ENCODE measurements at regions not wholly inside any gene's neighbourhood (a gene's known extent, or its start where the extent isn't known, plus 50 kb on each side); places are given as distances from the start of the nearest gene placed in this dataset.

GRCh38 chr3:163045945-163046344 is 1549.3 kb downstream of the OTOL1 start:
- no peak for TF ChIP-seq CTCF (IDR thresholded peaks at IDR 0.05)
- no peak for TF ChIP-seq POLR2A (IDR thresholded peaks at IDR 0.05)
- TF ChIP-seq EP300 (IDR thresholded peaks at IDR 0.05): no peak
